Uterus (tissue), 2 donors: ENCODE measurements at regions not wholly inside any gene's neighbourhood (a gene's known extent, or its start where the extent isn't known, plus 50 kb on each side); places are given as distances from the start of the nearest gene placed in this dataset.

ENCODE experiments used
- CTCF ChIP-seq, 4 experiments: fragments of 200-600 bp in 2 of 4; fragments of 450-650 bp in 2 of 4; sonication (generic) in 2 of 4; IDR thresholded peaks; one replicate each; pipeline ENCODE4 v1.5.1; 2016 to 2019; ENCODE audit warnings: antibody characterized with exemption in 4 of 4, mild to moderate bottlenecking in 2 of 4, moderate library complexity in 1 of 4
- POLR2A ChIP-seq, 2 donors: fragments of 450-650 bp; IDR thresholded peaks; one replicate each; pipeline ENCODE4 v1.6.1; 2016; ENCODE audit warnings: antibody characterized with exemption in 2 of 2, mild to moderate bottlenecking in 1 of 2, moderate library complexity in 1 of 2

- TF ChIP-seq POLR2A (IDR thresholded peaks at IDR 0.05): no peak
- TF ChIP-seq CTCF (IDR thresholded peaks at IDR 0.05): no peak
Measured at GRCh38 chr2:223148516-223148915, 96.5 kb downstream of the KCNE4 start.
